Mammary epithelial cell (primary cell): ENCODE measurements at regions not wholly inside any gene's neighbourhood (a gene's known extent, or its start where the extent isn't known, plus 50 kb on each side); places are given as distances from the start of the nearest gene placed in this dataset.

ENCODE experiments used
- CTCF ChIP-seq, 2 donors: IDR thresholded peaks in 1 of 2; conservative IDR thresholded peaks in 1 of 2; 2 replicates each; pipeline ENCODE4 v1.5.1; 2011 to 2012; ENCODE audit warnings: inconsistent platforms in 2 of 2, low read length in 2 of 2, mild to moderate bottlenecking in 2 of 2, control low read depth in 1 of 2, low read depth in 1 of 2; ENCODE audit not compliant: insufficient read depth in 1 of 2; ENCODE audit errors: extremely low read depth in 1 of 2
- EZH2 ChIP-seq: IDR thresholded peaks from 2 replicates; pipeline ENCODE4 v1.6.1; 2012; ENCODE audit warnings: low read length, inconsistent platforms, borderline replicate concordance

- TF ChIP-seq CTCF (conservative IDR thresholded peaks at IDR 0.05 in 1 of 2, IDR thresholded peaks at IDR 0.05 in 1 of 2; ENCODE audit: extremely low read depth in 1 of 2, insufficient read depth in 1 of 2, low read depth in 1 of 2, low read length in 2 of 2) (no peak), EZH2 (no peak)
Measured at GRCh38 chr14:101320396-101320795, 240.9 kb upstream of the DIO3 start.
